Stimulated activated CD8-positive, alpha-beta memory T cell treated with anti-CD3 and anti-CD28 coated beads, Interleukin-2, amount 100 ng/mL, for 1 hour (primary cell): ENCODE measurements at regions not wholly inside any gene's neighbourhood (a gene's known extent, or its start where the extent isn't known, plus 50 kb on each side); places are given as distances from the start of the nearest gene placed in this dataset.

ENCODE experiments used
- DNase-seq, 2 donors: peaks; one replicate each; pipeline ENCODE4 v3.0.0-alpha.2; 2020; ENCODE audit warnings: low read depth in 2 of 2

DNA sequence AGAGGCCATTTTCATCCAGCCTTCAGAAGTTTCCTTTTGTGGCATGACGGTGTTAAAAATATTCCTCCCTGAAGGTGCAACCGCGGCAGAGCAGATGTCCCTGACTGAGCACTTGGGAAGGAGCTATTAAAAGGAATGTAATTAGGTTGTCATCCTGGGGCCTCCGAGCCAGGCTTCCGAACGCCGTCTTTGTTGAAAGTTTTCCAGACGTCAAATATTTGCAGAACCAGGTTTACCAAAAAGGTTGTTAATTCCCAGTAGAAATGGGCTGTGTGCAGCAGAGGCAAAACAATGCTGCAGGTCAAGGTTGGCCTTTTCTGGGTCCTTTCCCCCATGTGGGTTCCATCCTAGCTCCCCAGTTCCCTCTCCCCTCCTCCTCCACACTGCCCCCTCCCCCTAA is 88.8 kb upstream of the CALM2 start:
- DNase-seq: no peak

DNA sequence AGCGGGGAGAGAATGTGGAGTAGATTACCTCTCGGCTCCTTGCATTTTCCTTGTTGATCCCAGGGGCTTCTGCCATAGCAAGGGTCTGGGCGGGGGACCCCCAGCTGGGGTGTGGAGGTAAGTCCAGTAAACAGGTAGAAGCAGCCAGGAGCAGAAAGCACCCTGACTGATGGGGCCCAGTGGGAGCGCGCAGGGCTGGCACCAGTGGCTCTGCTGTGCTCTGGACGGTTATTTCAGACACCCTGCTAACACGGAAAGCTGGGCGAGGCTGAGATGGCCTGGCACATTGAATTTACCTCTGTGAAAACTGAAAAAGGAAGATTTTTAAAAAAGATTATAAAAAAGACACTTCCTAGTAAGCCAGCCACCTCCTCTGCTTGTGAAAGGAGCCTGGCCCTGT is 88.4 kb upstream of the CALM2 start:
- DNase-seq: no peak

DNA sequence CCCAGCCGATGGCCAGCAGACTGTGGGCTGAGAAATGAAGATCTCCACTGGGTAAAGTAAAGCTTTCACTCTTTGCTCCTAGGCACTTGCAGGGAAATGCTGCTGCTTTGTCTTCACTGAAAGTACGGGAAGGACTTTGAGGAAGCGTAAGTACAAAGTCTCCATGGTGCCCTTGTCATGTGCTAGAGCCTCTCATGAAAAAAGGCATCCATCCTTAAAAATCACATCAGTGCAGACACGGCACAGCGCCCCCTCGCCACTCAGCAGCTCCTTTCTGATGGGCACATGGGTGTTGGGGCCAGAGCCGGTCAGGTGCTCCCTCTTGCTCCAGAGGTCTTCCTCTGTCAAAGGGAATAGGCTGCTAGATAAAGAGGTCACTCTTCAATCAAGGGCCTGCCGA is 87.8 kb upstream of the CALM2 start:
- no peak for DNase-seq

DNA sequence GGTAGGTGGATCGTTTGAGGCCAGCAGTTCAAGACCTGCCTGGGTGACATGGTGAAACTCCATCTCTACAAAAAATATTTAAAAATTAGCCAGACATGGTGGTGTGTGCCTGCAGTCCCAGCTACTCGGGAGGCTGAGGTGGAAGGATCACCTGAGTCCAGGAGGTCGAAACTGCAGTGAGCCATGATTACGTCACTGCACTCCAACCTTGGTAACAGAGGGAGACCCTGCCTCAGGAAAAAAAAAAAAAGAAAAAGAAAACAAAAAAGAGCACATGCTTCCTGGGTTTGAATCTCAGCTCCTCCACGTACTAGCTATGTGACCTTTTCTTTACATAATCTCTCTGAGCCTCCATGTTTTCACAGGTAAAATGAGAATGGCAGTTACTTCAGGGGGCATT is 86.3 kb upstream of the CALM2 start:
- DNase-seq: no peak

DNA sequence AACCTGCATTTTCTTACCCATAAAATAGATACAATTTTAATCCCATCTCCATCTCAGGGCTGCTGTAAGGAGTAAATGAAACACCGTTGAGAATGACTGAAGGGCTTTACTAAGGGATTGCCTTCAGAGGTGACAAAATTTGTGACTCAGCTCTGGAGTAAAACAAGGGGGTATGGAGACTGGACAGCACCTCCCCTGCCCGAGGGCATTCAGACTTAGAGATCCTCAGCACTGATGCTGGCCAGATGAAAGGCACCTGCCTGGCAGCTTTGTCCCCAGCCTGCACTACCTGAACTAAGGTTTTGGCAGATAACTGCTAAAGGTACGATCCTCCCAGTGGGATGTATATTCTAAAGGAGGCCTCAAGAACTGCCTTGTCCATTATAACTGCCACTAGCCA is 84.7 kb upstream of the CALM2 start:
- no peak for DNase-seq

DNA sequence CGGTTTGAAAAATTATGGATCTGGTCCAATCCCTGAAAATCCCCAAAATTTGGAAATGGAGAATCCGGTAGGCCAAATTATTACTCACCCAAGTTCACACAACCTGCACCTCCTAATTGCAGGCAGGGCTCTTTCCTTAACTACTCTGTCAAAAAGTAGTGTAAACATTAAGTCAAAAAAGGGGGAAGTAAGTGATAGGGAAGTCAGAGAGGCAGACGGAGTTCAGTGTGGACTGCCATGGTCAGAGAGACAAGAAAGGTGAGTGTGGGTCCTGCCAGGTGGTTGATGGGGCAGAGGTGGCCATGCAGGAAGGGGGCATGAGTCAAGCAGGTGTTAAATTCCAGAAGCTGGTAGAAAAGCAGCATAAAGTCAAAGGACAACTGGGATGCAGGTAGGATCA is 83.5 kb upstream of the CALM2 start:
- no peak for DNase-seq

DNA sequence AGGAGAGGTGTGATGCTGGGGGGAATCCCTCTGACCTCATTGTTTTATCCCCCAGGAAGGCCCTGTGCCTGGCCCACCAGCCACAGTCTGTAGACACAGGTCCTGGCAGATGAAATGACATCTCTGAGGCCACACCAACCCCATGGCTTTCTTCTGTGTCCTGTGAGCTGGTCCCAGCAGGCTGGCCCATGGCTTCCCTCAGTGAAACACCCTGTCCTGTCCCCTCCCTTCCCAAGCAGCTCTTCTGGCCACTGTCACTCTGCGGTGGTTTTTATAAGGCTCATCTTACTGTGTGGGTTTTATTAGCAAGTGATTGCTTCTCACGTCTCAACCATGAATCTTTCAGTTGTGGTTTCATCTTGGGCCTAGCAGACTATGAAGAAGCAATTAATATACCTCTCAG is 81.6 kb upstream of the CALM2 start:
- DNase-seq: no peak

DNA sequence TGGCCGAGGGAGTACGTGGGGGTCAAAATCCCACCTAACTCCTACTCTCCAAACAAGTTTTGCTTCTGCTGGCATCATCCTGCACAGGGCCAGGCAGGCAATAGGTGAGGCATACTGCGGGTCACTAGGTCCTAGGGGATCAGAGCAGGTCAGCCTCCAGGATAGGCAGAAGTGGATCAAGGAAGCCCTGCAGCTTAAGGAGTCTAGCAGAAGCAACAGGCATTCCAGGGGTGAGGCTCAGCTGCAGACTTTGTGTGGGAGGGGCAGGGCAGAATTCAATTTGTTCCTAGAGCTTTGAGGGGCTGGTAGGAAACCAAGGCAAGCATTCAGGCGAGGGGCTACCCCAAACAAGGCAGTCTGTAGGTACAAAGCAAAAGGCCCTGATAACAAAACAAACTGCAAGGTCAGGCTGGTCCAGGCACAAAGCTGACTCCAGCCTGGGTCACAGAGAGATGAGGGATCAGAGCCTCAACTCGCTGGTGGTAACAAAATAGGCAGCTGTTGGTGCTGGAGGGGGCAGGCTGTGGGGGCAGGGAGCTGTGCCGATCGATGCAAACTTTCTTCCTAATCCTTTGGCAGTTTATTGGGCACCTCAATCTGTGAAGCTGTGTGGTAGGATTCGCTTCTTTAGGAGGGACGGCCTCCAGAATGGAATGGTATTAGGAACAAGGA is 80.2 kb upstream of the CALM2 start:
- no peak for DNase-seq

DNA sequence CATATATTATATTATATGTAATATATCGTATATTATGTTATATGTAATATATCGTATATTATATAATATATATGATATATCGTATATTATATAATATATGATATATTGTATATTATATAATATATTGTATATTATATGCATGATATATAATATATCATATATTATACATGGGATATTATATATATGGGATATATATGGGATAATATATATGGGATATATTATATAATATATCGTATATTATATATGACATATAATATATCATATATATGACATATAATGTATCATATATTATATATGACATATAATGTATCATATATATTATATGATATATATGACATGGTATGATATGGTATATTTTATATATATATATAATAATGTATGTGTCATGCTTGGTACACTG is 79.5 kb upstream of the CALM2 start:
- no peak for DNase-seq

DNA sequence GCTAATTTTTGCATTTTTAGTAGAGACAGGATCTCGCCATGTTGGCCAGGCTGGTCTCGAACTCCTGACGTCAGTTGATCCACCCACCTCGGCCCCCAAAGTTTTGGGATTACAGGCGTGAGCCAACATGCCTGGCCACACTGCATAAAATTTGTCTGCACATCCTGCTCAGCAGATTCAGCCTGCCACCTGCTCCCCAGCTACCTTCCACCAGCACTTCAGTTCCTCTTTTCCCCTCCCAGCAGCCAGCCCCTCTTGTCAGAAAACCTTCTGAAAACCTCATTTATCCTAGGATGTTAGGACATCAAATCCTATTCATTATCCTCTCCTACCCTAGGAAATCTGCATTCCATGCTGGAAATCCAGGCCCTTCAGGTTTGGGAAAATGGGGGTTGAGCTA is 78.2 kb upstream of the CALM2 start:
- DNase-seq: no peak

DNA sequence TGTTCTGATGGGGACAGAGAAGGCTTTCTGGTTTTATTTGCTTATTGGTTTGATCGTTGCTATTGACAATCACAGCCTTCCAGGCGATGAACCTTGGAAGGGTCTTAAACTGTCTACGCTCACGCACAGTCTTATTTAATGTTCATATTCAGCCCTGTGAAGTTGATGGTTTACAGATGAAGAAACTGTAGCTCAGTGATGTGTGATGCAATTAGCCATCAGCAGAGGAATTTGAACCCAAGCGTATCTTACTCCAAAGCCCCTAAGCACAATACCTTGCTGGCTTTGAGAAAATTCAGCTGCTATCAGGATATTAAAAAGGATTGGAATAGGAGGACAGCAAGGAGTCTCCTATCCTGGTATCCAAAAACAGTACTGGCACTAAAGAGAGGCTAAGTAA is 77.1 kb upstream of the CALM2 start:
- DNase-seq: no peak

DNA sequence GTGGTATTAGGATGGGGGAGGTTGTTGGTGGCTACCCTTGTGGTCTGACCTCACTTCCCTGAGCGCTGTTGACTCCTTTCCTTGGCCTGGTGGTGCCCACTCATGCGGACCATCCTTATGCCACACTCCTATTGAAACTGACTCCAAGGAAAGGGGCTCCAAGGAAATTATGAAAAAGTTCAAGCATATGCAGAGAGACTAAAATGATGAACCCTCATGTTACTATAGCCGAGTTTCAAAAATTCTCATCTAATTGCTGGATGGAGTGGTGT is 75.0 kb upstream of the CALM2 start:
- no peak for DNase-seq

DNA sequence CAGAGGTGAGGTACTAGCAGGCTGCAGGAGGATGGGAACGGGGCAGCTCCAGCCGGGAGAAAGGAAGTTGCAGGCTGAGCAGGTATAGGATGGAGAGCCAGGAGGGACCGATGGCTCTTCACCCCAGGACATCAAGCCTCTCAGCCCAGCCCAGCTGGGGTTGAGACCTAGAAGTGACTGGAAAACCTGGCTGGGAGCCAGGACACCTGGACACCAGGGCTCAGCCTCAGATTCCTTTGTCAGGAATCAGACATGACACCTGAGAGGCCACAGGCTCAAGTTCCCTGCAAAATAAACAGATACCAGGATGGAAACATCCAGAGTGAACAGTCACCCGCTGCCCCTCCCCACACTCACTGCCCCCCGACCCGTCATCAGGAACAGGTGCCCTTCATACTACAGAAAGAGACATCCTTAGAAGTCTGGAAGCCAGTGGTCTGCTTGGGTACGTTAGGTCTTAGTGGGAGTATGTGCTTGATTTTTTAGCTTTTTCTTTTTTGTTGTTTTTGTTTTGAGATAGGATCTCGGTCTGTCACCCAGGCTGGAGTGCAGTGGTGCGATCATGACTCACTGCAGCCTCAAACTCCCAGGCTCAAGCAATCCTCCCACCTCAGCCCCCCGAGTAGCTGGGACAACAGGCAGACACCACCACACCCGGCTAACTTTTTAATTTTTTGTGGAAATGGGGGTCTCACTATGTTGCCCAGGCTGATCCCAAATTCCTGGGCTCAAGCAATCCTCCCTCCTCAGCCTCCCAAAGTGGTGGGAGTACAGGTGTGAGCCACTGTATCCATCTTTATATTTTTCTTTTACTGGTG is 74.5 kb upstream of the CALM2 start:
- no peak for DNase-seq

DNA sequence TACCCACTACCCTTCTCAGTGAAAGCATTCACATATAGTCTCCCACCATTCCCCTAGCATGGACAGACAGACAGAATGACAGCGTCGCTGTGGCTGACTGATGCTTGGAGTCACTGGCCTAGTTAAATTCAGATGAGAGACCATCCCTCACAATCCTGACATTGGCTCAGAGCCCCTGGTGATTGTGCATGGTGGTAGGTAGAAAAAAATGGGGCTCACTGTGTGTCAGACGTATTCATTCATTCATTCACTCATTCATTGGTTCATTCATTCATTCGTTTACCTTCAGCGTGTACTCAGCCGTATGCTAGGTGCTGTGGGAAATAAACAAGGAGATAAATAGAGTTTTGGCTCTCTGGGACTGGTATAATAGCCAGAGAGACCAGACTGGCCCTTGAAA is 73.6 kb upstream of the CALM2 start:
- no peak for DNase-seq

DNA sequence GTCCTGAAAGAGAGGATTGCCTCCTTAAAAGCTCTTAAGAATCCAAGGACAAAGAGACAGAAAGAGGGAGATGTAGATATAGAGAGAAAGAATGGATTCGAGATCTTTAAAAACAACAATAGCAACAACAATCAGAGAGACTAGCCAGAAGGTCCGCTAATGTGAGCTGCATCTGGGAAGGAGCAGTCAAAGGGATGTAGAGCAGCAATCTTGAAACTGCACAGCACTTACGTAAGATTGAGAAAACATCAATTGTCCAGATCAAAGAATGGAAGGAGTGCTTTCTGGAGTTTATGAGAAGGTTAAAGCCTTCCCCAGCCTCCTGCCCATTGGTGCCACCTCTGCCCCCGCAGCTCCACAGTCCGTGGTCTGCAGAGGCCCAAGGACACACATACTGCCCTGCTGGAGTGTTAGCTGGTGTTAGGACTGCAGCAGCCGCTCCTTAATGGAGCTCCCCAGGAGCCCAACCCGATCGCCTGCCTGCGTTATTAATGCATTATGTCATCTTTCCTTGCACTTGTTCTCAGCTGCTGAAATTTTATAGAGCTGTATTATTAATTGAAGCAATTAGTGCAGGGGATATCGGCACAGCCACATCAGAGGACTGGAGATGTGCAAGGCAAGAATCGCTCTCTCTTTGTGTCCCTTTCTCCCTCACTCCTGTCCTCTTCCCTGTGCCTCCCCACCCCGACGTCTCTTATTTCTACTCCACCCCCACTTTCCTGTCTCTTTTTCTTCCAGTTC is 73.0 kb upstream of the CALM2 start:
- no peak for DNase-seq

DNA sequence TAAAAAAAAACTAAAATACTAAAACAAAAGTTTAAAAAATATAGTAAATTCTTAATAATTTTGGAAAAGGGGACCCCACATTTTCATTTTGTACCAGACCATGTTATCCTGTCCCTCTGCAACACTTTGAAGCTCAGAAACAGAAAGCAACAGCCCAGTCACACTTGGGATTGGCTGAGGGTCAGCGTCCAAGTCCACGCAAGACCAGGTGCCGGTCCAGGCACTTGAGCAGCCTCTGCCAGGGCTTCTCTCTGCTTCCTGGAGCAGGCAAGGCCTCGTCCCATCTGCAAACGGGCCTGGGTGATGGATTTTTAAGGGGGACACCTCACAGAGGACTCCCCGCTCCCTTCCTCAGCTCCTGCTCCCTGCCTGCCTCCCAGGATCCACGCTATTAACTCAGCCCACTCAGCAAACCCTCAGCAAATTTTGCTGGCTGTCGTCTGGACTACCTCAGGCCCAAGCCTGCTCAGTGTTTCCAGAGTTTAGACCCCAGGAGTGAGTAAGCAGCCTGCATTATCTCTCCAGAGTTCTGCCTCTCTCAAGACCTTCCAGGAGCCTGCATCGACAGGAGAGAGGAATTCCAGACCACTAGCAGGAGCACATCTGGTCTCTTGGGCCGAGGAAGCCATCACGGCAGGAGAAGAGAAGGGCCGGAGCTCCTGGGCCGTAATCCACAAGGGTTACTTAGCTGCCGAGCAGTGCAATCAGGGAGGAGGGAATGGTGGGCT is 67.4 kb upstream of the CALM2 start:
- no peak for DNase-seq

DNA sequence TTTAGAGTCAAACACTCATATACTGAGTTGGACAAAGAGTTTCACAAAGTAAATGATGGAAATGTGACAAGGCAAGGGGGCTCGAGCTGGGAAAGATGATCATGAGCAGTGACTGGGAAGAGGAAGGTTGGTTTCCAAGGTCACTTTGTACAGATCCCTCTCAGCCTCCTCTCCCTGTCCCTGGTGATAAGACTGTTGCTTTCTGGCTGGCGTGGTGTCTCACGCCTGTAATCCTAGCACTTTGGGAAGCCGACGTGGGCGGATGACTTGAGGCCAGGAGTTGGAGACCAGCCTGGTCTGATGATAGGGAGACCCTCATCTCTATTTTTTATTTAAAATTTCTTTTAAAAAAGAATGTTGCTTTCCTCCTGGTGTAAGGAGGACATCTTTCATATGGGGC is 65.4 kb upstream of the CALM2 start:
- DNase-seq: no peak

DNA sequence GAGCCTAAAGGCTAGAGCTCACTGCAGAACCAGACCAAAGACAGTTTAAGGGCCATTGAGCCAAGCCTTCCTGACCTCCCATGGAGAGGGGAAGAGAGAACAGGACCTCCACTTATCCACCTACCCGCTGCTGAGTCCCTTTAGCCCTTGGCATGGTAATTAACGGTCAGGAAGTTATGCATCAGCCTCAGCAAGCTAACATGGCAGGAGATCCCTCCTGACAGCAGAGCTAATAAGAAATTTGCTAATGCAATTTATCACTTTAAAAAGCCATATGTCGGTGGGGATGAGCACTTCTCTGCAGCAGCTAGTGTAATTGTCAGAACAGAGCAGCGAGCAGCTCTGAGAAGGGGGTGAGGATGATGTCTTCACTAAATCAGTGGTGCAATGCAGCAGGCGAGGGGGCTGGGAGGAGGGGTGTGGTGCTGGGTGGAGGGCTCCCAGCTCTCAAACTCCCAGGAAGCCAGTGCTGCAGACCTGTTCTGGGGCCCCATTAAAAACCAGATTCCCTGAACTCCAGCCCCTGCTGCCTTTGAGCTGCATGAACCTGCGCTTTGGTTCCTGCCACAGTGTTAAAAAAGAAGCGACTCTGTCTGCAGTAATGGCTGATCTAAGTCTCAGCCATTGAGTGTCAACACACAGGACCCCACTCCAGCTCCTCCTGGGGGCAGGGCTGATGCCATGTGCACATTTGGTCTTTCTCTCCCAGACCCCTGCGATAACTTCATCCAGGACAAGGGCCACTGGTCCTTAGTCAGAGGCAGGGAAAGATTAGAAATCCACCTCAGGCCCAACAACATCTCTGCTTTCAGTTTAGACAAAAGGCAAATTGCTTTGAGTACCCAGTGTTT is 63.0 kb upstream of the CALM2 start:
- no peak for DNase-seq

DNA sequence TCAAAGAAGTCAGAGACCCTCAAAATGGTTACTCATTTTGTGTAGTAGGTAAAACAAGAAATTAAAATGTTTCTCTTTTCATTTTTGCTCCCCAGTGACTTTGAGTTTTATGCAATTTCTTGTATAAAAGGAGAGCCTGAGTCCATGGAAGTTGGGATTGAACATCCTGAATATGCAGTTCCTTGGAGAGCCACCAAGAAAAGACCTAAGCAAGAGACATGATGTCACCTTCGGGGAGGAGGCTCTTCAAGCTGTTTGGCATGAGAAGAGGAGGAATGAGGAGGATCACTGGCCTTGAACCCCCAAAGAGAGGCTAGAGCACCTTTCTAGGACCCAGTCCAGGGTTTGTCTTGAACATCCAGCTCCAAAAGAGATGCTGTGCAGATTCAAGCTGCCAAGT is 62.3 kb upstream of the CALM2 start:
- no peak for DNase-seq

DNA sequence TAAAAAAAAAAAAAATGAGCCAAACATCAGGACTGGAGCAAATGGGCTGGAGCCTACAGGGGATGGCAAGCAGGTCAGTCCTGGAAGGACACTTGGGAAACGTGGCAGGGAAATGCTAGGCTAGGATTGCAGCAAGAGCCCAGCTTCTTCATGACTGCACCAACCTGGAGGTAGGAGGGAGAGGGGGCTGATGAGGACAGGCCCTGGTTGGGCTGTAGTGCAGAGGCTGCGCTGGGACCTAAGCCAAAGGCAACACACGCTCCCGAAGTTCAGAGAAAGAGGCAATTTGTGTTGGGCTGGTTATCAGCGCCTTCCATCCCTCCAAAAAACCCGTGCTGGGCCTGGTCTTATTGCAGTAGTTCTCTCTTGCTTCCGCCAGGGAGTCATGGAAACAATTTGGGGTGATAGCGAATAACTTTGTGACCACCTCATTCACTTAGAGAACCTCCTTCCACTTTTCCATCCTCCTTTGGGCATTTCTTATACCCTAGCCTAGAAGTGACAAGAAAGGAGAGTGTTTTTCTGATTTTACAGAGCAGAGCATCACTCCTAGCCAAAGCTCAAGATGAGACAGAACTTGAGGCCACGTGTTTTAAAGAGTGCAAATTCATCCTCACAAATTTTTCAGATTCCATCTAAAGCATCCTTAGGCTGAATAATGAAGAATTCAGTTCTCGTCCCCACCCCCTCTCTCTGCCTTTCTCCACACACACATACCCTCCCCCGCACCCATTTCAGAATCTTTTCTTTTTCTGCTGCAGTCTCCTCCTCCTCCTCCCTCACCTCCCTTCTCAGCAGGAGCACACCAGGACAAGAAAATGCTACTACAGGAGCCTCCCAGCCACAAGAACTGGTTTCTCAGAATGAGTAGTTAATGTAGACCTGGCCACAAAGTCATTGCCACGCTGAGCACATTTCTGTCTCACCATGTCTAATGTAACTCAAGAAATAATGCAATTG is 61.3 kb upstream of the CALM2 start:
- DNase-seq: no peak
